UCSD-AML1 (cell line): ENCODE measurements at regions not wholly inside any gene's neighbourhood (a gene's known extent, or its start where the extent isn't known, plus 50 kb on each side); places are given as distances from the start of the nearest gene placed in this dataset.
A peak's percentile ranks its signal among the peaks of the same experiment; 100 is the strongest.
"Not testable (repeated sequence)": the region's sequence is repeated elsewhere in the genome, so short reads cannot be mapped to it uniquely, and the experiment has no call there.

Source experiments
- DNase-seq: peaks from one replicate; lab custom pipeline; 2025; ENCODE audit not compliant: unreplicated experiment; lab: John Stamatoyannopoulos, UW

DNA sequence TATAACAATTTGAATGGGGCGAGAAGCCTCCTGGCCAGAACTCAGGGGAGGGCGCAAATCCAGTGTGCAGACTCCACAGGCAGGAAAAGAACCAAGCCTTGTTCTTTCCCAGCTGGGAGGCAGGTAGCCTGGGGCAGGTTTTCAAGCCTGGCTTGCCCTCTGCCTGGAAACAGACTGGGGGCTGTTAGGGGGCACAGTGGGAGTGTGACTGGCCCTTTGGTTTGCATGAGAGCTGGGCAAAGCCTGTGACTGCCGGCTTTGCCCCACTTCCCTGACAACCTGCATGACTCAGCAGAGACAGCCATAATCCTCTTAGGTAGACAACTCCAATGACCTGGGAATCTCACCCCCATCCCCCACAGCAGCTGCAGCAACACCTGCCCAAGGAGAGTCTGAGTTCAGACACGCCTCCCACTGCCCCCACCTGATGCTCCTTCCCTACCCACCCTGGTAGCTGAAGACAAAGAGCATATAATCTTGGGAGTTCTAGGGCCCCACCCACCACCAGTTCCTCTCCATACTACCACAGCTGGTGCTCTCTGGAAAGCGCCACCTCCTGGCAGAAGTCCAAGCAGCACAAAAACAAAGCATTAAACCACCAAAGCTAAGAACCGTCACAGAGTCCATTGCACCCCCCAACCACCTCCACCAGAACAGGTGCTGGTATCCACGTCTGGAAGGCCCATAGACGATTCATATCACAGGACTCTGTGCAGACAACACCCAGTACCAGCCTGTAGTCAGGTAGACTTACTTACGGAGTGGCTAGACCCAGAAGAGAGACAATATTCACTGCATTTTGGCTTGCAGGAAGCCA, 402.5 kb downstream of the STK39 start:
- peak; percentile 27 for DNase-seq

DNA sequence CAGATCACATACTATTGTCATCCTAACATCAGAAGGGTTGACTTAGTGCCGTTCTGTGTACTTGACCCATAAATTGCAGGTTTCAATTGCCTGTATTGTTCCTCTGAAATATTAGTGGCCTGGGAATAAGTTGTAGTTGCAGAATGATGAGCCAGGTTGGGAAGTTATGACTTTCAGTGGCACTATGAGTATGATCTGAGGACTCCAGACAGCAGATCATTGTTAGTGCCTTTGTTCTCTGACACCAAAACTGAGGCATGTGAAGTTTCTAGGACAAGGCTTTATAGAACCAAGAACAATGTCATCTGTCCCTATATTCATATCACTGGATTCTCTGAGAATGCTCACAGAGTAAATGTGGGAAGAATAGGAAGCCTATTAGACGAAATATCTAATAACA, 403.7 kb downstream of the STK39 start:
- DNase-seq = no peak

DNA sequence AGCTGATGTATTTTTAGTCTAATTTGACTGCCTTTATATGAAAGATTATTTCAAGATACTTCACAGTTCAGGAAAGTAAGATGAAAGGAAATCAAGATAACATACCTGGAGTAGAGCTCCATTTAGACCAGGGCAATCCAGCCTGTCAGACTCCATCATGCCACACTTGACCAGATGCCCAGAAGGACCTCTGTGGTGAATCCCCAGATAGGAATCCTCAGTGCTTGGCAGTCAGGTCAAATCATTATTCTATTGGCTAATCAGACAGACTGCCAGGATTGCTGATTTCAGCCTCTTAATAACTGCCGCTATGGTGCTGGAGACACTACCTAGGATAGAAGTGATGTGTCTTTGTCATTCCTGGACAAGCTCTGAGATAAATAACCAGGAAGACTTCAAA, 404.2 kb downstream of the STK39 start:
- no peak for DNase-seq

DNA sequence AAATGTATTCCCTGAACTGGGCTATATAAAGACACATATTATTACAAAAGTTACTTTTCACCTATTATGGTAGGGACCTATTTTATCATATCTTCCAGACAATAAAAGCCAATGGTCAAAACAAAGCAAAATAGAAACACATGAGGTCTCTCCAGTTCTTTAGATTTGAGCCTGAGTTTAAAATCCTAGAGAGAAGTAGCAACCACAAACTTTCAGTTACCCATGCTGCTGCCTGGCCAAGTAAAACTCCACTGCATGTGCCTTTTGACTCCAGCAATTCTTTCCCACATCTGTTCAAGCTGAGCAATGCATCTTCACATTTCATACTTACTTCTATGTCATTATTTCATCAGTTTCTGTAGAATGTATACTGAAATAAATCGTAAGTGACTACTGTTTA, 405.3 kb downstream of the STK39 start:
- no peak for DNase-seq

DNA sequence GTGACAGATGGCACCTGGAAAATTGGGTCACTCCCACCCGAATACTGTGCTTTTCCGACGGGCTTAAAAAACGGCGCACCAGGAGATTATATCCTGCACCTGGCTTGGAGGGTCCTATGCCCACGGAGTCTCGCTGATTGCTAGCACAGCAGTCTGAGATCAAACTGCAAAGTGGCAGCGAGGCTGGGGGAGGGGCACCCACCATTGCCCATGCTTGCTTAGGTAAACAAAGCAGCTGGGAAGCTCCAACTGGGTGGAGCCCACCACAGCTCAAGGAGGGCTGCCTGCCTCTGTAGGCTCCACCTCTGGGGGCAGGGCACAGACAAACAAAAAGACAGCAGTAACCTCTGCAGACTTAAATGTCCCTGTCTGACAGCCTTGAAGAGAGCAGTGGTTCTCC, 412.1 kb downstream of the STK39 start:
- not testable (repeated sequence) for DNase-seq

DNA sequence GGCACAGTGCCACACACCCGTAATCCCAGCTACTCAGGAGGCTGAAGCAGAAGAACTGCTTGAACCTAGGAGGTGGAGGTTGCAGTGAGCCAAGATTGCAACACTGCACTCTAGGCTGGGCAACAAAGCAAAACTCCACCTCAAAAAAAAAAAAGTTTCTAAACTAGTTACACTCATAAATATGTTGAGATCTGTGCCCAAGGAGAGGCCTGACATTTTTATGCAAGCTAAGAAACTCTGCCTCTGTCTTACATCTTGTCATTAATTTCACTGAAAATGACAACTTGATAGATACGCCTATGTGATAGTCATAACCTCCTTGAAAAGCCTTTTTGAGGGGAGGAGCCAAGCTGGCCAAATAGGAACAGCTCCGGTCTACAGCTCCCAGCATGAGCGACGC, 412.7 kb downstream of the STK39 start:
- DNase-seq = no peak

DNA sequence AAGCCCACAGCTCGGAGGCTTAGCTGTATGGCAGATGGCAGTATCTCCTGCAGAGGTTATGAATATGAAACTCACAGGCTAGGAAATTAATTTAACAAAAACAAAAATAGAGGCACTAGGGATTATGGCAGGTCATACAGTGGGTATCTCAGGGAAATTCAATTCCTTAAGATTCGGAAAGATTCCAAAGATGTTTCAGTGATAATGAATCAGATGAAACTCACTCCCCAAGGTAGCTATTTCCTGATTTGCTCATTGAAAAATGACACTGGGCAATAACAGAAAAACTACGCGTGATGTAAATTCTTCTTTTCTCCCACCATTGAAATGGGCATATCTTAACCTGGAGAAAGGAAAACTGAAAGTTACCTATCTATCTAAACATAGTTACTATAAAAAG, 414.1 kb downstream of the STK39 start:
- no peak for DNase-seq

DNA sequence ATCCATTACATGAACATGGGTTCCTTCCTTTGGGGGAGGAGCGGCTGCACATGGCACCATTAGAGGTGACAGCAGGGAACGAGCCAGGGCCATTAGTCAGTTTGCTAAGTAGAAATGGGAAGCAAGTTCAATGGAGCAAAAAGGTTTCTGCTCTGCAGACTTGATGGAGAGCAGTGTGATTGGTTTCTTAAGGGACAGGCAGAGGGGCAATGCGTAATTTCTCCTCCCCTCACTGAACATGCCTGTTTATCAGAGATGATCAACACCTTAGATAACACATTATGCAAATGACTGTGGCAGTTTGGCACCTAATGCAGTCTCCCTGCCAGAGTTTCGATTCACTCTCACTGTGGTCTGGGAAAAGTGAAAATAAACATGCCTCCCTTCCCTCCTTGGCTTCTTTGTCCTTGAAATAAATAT, 414.5 kb downstream of the STK39 start:
- DNase-seq = no peak

DNA sequence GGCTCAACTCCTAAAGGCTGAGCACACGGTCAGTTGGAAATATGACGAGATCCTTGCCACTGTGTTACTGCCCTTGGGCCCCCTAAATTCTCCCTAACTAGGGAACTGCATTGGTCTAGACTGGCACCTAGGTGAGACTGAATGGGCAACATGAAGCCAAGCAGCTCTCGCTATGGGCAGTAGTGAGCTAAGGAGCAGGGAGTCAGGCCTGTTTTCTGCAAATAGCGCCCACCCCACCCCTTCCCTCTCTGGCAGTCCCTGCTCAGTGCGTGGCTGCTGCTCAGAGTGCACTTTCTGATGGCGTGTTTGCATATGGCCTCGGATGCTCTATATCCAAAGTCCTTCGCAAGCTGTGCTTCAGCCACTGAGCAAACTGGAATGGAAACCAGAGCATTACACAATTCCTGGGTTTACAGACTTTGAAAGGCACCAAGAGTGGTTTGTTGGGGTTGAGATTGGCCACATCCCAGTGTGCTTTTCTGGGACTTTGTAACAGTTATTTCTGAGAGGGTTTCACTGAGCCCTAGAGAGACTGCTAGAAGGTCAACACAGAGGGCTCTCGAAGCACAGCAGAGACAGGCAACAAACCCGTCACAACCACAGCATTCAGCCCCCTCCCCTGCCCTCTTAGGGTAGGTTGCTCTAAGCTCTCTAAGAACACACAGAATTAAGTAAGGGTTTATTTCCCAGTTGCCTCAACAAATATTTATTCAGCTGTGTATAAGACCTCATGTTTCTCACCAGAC, 419.9 kb downstream of the STK39 start:
- no peak for DNase-seq

DNA sequence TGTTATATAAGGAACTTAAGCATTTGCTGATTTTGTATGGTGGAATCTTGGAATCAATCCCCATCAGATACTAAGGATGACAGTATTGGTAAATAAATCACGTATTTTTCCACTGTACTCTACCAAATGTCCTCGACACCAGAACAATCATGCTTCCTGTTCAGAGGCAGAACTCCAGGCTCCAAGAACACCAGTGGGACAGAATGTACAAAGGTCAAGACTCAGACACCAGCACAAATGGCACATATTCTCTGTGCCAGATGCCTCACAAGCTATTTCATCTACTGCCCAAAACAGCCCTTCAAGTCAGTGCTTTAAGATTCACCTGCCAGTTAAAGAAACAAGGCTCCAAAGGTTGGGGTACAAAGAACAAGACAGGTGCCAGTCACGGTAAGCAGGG, 420.5 kb downstream of the STK39 start:
- no peak for DNase-seq

DNA sequence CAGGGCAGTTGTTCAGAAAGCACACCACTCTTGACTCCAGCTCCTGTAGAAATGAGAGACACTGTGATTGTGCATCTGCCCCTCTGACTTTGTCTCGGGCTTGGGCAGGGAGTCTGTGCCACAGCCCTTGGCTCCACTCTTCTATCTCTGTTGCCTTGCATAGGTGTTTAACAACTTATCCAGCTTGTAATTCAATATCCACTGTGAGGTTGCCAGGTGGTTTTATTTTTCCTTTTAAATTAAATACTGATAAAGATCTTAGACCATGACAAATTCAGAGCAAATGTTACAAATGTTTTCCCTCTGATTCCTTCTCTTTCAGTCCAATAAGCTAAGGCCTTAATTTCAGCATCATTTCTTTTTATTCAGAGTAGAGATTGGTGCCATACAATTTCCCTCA, 421.7 kb downstream of the STK39 start:
- DNase-seq = no peak

DNA sequence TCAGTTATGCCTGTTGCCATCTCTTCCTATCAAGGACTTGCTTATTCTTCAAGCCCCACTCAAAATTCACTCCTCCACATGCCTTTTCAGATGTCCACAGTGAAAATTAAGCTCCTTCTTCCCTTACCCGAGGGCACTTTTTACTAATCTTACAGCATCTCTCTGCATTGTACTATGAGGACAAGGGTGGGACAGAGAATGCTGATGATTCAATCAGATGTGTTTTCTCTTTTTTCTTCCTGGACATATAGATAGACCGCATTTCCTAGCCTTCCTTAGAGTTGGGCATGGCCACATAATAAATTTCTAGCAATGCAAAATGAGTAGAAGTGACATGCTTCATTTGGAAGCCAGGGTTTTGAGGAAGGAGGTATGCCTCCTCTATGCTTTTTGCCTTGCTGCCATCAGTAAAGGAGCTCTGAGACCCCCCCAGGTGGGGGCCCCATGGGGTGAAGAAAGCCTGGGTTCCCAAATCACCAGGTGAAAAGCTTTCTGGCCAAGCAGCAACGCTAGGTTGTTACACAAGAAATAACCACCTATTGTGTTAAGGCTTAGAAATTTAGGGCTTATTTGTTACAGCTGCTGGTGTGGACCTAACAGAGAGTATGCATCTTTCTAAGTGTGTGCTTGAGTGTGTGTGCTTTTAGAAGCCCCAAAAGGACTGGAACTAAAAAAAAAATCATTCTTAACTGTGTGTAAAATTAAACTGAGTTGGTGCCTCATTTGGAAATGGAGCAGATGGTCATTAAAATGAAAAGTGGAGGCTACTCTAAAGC, 424.5 kb downstream of the STK39 start:
- DNase-seq = no peak

DNA sequence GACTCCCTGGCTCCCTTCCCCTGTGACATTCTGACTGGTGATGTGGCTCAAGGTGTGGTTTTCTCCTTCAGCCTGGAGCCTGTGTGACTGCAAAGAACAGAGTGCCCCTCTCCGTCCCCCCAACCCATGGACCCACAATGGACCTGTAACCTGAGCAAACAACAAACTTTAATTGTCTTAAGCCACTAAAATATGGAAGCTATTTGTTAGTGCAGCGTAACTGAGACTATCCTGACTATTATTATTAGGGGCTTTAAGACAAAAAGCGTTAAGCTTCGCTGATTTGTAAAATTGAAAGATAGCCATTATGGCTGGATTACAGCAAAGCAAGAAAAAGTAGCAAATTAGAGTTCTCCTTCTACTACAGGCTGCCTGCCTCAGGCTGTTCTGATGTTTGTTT, 426.9 kb downstream of the STK39 start:
- DNase-seq = no peak

DNA sequence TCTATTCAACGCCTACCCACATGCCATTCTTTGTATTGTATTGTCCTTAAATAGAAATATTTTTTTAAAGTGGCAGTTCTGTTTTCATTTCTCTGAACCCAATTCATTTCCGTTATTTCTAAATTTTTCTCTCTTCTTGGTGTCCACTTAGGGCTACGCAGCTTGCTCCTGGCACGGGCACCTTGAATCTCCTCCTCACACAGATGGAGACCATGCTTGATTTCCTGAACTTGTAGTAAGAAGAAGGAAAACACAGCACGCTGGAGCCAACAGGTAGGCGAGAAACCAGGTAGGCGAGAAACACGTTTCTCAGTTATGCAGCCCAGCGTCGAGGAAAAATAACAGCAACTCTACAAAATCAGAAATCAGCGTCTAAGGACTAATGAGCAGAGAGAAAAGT, 428.9 kb downstream of the STK39 start:
- DNase-seq = no peak

DNA sequence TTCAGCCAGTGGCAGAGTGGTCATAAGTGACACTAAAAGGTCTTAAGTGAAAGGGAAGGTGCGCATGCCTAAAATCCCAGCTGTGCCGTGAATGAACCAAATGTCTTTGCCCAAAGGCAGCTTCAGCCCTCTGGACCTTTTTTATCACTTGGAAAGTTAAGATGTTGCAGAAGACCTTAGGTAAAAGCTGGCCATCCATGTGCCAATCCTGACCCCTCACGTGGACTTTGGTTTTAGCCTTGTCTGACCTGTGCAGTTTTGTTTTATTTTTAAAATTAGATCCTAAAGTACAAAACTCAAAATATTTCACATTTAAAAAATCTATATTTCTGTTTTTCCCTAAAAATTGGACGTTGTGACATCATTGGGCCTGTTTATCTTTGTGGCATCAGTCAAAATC, 429.5 kb downstream of the STK39 start:
- no peak for DNase-seq

DNA sequence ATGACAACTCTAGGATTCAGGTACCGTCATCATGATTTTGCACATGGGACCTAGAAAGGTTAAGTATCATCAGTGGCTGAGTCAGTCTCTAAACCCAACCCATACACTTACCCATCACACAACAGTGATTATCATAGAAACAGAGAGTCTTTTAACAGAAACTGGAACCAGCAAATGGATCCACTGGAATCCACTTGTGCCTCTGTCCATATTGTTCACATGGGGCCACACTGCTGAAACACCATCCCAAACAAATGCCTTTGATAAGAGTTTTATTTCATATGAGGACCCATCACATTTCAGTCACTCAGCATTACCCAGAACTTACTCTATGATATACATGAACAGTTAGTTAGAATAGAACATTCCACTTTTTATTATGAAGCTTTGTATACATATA, 430.0 kb downstream of the STK39 start:
- DNase-seq = no peak

DNA sequence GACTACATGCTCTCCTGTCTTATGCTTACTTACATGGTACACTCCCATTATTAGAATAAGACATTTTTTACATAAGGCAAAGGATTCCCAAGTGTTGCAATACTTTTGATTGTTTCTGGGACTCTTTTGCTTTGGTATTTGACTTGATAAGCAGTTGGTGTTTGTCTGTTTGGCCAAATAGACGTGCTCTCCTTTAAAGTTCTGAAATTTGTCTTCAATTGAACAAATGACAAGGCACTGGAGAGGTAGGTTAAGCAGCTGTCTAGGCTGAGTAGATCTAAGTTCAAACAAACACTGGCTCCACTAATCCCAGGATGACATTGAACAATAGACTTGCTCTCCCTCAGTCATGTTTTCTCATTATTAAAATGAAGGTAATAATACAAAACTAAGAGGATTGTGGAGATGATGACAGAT, 430.5 kb downstream of the STK39 start:
- no peak for DNase-seq

DNA sequence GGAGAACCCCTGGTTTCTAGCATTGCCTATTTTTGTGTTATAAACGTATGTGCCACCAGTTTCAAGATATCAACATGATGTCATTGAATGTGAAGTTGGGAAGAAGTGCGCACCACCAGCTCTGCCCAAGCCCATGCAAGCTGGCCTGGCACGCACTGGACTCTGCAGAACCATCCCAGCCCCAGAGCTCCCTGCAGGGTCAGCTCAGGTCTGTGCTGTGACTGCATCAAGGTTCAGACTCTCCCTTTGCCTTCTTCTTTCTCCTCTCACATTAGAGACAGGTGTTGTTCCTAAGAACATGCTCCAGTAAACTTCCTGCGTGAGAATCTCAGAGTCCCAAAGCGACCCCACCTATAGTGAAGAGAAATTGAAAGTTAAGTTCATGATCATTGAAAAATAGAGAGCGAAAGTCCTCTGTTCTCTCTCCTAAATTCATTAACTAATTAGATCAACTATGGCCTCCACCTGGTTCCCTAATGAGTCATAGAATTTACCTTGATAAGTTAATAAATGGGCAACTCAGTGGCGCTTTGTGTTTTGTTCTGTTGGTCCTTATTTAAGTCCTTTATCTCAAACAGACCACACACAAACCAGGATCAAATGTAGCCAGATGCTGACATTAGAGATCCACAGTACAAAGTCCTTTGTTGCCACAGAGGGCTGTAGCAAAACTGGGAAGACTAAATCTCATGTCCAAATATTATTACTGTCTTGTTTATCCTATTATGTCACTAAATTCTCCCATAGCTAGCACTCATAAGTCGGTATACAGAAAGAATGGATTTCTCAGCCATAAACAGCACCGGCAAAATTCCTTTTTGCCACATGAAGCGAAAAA, 432.3 kb downstream of the STK39 start:
- DNase-seq = no peak

DNA sequence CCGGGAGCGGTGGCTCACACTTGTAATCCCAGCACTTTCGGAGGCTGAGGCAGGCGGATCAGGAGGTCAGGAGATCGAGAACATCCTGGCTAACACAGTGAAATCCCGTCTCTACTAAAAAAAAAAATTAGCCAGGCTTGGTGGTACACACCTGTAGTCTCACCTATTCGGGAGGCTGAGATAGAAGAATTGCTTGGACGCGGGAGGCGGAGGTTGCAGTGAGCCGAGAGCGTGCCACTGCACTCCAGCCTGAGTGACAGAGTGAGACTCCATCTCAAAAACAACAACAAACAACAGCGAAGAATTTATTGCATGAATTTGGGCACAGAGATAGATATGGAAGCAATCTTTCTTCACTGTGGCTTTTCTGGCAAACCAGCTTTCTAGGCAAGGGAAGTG, 432.9 kb downstream of the STK39 start:
- not testable (repeated sequence) for DNase-seq

DNA sequence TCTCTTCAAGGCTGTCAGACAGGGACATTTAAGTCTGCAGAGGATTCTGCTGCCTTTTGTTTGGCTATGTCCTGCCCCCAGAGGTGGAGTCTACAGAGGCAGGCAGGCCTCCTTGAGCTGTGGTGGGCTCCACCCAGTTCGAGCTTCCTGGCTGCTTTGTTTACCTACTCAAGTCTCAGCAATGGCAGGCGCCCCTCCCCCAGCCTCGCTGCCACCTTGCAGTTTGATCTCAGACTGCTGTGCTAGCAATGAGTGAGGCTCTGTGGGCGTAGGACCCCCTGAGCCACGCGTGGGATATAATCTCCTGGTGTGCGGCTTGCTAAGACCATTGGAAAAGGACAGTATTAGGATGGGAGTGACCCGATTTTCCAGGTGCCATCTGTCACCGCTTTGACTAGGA, 437.6 kb downstream of the STK39 start:
- not testable (repeated sequence) for DNase-seq

DNA sequence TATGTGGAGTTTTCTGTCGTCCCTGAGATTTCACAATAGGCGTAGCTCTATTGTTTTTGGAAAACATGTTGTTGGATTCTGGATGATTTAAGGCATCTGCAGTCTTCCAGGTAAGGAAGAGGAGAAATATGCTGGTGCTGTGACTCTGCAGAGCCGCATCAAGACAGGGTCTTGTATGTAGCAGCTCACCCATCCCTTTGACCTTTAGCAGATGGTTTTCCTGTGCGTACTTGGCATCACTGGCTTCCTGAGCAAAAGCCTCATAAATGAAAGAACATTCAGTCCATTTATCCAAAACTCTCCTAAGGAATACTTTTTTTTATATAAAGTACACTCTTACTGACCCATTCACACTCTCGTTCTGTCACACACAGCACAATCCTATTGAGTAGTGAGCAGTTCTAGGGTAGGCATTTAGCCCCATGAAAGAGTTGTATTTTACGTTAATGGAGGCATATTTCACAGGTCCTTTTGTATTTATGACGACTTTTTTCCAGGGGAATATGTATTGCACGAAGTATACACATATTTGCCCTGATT, 443.9 kb downstream of the STK39 start:
- DNase-seq = no peak
